MCF 10A (cell line): ENCODE measurements at regions not wholly inside any gene's neighbourhood (a gene's known extent, or its start where the extent isn't known, plus 50 kb on each side); places are given as distances from the start of the nearest gene placed in this dataset.

ENCODE experiments used
- BruUV-seq: library from RNA; stranded (reverse); fragments of 400-500 nt; replicated peaks from 2 replicates; lab custom pipeline; 2021; lab: Mats Ljungman, UMichigan
- CTCF ChIA-PET: fragments of 300-600 bp; sonication (Branson Sonifier 250); formaldehyde crosslinking; extraction: SDS; loops from one replicate; lab custom pipeline; 2021; ENCODE audit warnings: antibody characterized with exemption, inconsistent platforms; lab: Yijun Ruan, JAX
- POLR2A ChIA-PET: fragments of 300-600, 350-650 bp; sonication (Branson Sonifier 250); formaldehyde crosslinking; extraction: SDS; loops from one replicate; lab custom pipeline; 2020; ENCODE audit warnings: antibody characterized with exemption, inconsistent platforms; lab: Yijun Ruan, JAX
- DNase-seq: peaks from one replicate; pipeline ENCODE4 v3.0.0-alpha.2; 2018; ENCODE audit not compliant: unreplicated experiment
- H3K27ac Mint-ChIP-seq: one replicate; pipeline ENCODE4 v1.8.0; 2022; ENCODE audit warnings: mild to moderate bottlenecking, low read depth, mixed read lengths; ENCODE audit not compliant: unreplicated experiment
- H3K27me3 Mint-ChIP-seq: one replicate; pipeline ENCODE4 v1.8.0; 2022; ENCODE audit warnings: mixed read lengths; ENCODE audit not compliant: insufficient read depth, unreplicated experiment
- H3K36me3 Mint-ChIP-seq: one replicate; pipeline ENCODE4 v1.8.0; 2022; ENCODE audit warnings: mild to moderate bottlenecking, moderate library complexity, mixed read lengths; ENCODE audit not compliant: insufficient read depth, unreplicated experiment
- H3K4me1 Mint-ChIP-seq: one replicate; pipeline ENCODE4 v1.8.0; 2022; ENCODE audit warnings: mixed read lengths; ENCODE audit not compliant: insufficient read depth, unreplicated experiment
- H3K4me3 Mint-ChIP-seq: one replicate; pipeline ENCODE4 v1.8.0; 2022; ENCODE audit warnings: mild to moderate bottlenecking, moderate library complexity, mixed read lengths; ENCODE audit not compliant: unreplicated experiment
- H3K9me3 Mint-ChIP-seq: one replicate; pipeline ENCODE4 v1.8.0; 2022; ENCODE audit warnings: mixed read lengths; ENCODE audit not compliant: unreplicated experiment
- intact Hi-C: fragments of 100-400 bp; cut with micrococcal nuclease; formaldehyde crosslinking; loops from 2 replicates; pipeline ENCODE4 v1.14.1; 2022
- TF ChIP-seq, protein P1 (sequence below): fragments of 200-600 bp; IDR thresholded peaks from one replicate; pipeline ENCODE4 v1.8.0; 2022; ENCODE audit warnings: antibody characterized with exemption, mild to moderate bottlenecking; ENCODE audit not compliant: unreplicated experiment

DNA sequence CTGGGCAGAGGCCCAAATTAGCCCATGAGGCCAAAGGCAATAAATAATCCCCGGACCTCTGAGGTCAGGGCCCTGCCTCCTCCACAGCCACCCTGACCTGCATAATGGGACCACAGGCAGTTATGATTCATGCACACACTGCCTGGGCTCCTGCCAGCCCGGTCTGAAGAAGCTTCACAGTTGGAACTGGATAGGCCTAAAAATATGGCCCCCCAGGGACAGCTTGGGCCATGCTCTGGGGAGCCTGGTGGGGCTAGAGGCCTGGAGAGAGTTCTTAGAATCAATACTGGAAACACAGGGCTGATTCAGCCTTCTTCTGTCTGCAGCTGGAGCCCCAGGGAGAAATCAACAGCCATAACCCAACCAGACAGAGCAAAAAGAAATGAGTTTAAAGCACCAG, 112.8 kb upstream of the CADM1 start:
- POLR2A ChIA-PET = interaction anchor here (0.5 kb wide), 1 partner anchor 272 kb away, joined by 3 read pairs; no protein-coding TSS in a partner anchor

DNA sequence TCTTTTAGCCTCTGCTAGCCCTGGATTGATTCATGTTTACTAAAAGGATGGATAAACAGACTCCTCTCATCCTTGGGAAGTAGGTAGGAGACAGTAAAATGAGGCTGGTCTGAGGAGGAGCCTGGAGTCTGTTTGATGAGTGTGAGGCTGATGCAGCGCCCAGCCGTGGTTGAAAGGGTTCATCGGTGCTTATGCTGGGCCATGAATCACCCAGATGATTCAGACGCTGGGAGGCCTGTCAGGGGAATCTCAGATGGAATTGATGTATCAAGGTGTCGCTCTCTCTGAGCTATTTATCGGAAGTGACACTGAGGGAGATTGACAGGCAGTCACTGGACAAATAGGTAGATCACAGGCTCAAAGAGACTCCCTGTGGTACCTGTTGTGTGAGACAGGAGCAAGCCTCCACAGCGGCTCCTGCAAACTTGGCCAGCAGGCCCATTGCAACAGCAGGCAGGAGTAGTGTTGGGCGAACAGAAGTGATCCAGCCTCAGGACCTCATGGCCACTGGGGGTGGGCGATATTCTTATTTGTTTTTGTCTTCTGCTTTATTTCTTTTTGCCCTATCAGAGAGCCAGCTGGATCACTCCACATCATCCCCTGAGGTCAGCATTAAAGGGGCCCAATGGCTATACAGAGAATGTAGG, 109.9 kb upstream of the CADM1 start:
- CTCF ChIA-PET = interaction anchor here (0.6 to 1.0 kb wide), 4 partner anchors 12 to 68 kb away, joined by 3 to 4 read pairs (median 3); no protein-coding TSS in a partner anchor
- TF ChIP-seq, protein P1, sequence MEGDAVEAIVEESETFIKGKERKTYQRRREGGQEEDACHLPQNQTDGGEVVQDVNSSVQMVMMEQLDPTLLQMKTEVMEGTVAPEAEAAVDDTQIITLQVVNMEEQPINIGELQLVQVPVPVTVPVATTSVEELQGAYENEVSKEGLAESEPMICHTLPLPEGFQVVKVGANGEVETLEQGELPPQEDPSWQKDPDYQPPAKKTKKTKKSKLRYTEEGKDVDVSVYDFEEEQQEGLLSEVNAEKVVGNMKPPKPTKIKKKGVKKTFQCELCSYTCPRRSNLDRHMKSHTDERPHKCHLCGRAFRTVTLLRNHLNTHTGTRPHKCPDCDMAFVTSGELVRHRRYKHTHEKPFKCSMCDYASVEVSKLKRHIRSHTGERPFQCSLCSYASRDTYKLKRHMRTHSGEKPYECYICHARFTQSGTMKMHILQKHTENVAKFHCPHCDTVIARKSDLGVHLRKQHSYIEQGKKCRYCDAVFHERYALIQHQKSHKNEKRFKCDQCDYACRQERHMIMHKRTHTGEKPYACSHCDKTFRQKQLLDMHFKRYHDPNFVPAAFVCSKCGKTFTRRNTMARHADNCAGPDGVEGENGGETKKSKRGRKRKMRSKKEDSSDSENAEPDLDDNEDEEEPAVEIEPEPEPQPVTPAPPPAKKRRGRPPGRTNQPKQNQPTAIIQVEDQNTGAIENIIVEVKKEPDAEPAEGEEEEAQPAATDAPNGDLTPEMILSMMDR = no peak
- no peaks in the 10 kb centered on the region for H3K36me3 Mint-ChIP-seq
- POLR2A ChIA-PET = no interaction called here
- no peaks in the 10 kb centered on the region for H3K9me3 Mint-ChIP-seq
- intact Hi-C loops = no loop called here
- no peak for DNase-seq
- H3K4me3 Mint-ChIP-seq = no peak overlapping the region
- BruUV-seq = no TSS peak
- no peak overlapping the region for H3K27ac Mint-ChIP-seq
- H3K27me3 Mint-ChIP-seq = peaks cover 17% of the 10 kb centered on the region
- peaks cover 7% of the 10 kb centered on the region for H3K4me1 Mint-ChIP-seq

More for the DNA sequence above, 112.8 kb upstream of the CADM1 start:
- DNase-seq = no peak
- intact Hi-C loops = no loop called here
- Mint-ChIP-seq H3K36me3 (no peaks in the 10 kb centered on the region), H3K4me1 (peaks cover 7% of the 10 kb centered on the region), H3K4me3 (no peak overlapping the region), H3K9me3 (no peaks in the 10 kb centered on the region), H3K27me3 (peaks cover 4% of the 10 kb centered on the region), H3K27ac (no peak overlapping the region)
- TF ChIP-seq, protein P1 = no peak
- no TSS peak for BruUV-seq
- CTCF ChIA-PET = no interaction called here

DNA sequence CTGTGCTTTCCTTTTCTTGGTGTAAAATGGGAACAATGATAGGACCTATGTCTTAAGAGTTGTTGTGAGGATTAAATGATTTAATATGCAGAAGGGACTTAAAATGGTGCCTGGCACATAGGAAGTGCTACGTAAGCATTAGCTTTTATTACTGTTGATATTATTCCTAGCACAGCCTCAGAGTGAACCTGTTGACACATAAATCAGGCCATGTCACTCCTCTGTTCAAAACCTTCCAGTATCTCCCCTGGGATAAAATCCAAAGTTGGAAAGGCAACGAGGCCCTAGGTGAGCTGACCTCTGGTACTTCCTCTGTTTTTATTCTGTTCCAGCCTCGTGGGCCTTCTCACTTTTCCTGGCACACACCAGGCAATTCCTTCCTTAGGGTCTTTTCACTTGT, 108.8 kb upstream of the CADM1 start:
- POLR2A ChIA-PET = no interaction called here
- Mint-ChIP-seq H3K27ac (no peak overlapping the region), H3K9me3 (no peaks in the 10 kb centered on the region), H3K4me3 (no peak overlapping the region), H3K27me3 (peaks cover 21% of the 10 kb centered on the region), H3K36me3 (no peaks in the 10 kb centered on the region), H3K4me1 (peaks cover 7% of the 10 kb centered on the region)
- BruUV-seq = no TSS peak
- TF ChIP-seq, protein P1 = no peak
- intact Hi-C loops = no loop called here
- CTCF ChIA-PET = no interaction called here
- no peak for DNase-seq

DNA sequence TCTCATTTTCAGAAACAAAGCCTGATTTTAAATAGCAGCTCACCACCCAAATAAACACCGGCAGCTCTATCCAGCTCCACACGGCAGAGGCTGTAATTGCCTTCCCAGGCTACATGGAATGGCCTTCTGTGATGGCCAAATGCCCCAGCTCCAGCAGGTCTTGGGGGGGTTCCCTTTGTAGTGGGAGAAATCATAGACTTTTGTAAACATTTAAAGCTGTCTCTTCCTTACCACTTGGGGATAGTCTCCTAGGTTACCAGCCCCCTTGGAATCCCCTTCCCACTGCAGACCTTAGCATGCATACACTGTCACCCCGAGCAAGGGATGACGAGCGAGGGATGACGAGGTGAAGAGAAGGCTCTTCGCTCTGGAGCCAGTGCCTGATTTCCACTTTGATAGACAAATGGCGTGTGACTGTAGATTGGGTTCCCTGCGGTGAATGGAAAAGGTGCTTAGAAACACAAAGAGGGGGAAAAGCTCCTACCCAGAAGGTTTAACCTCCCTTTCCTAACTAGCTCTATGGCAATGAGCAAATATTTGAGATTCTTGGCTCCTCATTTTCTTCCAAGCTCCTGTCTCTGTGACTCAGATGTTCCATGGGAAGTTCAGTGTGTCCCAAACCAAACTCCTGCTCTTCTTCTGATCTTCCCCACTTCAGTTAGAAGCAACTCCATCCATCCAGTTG, 108.0 kb upstream of the CADM1 start:
- DNase-seq = no peak
- peaks cover 7% of the 10 kb centered on the region for H3K4me1 Mint-ChIP-seq
- TF ChIP-seq, protein P1 = no peak
- BruUV-seq = no TSS peak
- ChIA-PET CTCF (no interaction called here), POLR2A (no interaction called here)
- no peaks in the 10 kb centered on the region for H3K36me3 Mint-ChIP-seq
- no peak overlapping the region for H3K27ac Mint-ChIP-seq
- H3K27me3 Mint-ChIP-seq = peaks cover 29% of the 10 kb centered on the region
- no peaks in the 10 kb centered on the region for H3K9me3 Mint-ChIP-seq
- no peak overlapping the region for H3K4me3 Mint-ChIP-seq
- intact Hi-C loops = no loop called here
